NCI-H524 (cell line): ENCODE measurements at regions not wholly inside any gene's neighbourhood (a gene's known extent, or its start where the extent isn't known, plus 50 kb on each side); places are given as distances from the start of the nearest gene placed in this dataset.
"Not testable (repeated sequence)": the region's sequence is repeated elsewhere in the genome, so short reads cannot be mapped to it uniquely, and the experiment has no call there.

Source experiments
- DNase-seq, 2 experiments: peaks; one replicate each; lab custom pipeline; 2025; lab: John Stamatoyannopoulos, UW

DNA sequence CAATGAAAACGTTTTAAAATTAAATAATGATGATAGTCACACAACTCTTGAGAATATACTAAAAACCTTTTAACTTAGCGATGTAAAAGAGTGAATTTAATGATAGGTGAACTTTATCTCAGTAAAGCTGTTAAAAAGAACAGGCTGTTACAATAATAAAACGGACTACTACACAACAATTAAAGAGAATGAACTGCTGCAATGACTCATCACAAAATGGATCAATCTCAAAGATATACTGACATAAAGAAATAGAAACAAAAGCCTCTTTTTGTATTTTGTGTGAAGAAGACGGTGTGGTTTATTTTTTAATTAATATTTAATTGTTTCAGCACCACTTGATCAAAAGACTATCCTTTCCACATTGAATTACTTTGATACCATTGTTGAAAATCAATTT, 352.4 kb upstream of the GJE1 start:
- no peak for DNase-seq

DNA sequence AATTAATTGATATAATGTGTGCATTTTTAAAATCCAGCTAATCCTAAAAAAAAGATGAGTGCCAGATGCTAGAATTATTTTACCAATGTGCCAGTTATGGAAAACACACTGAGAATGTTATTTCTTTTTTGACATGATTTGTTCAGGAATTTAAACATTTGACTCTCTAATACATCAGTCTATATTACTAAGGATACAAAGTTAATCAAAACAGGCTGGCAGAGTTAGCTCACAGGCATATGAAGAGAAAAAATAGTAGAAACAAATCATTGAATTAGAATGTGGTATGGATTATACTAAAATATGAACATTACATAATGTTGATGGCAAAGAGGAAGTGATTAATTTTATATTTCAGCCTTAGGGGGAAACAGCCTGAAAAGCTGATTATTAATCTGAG, 368.3 kb upstream of the GJE1 start:
- no peak for DNase-seq

DNA sequence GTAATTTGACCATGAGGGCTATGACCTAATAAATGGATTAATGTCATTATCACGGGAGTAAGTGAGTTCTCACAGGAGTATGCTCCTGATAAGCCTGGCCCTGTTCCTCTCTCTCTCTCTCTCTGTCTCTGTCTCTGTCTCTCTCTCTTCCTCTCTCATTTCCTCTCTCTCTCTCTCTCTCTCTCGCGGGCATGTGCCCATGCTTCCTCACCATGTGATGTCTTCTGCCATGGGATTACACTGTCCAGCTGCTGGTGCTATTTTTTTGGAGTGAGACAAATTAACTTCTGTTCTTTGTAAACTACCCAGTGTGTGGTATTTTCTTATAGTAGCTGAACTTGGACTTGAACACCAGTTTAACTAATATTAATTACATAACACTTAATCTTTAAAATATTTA, 374.3 kb upstream of the GJE1 start:
- no peak for DNase-seq

DNA sequence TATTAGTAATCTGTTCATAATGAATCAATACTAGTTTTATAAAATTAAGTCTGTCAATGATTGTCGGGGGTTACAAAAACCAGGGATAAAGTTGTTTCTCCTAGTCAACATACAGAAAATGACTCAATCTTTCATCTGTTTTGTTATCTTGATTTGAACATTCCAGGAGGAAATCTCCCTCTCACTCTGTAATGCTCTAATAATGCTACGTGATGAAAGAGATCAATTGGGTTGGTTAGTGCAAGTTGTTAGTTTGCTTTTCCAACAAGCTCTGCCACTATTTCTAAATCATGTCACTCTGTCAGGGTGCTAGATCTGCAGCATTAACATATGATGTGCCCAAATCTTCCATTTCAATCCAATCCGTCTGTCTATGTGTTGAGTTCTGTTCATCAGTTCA, 379.5 kb upstream of the GJE1 start:
- no peak for DNase-seq

DNA sequence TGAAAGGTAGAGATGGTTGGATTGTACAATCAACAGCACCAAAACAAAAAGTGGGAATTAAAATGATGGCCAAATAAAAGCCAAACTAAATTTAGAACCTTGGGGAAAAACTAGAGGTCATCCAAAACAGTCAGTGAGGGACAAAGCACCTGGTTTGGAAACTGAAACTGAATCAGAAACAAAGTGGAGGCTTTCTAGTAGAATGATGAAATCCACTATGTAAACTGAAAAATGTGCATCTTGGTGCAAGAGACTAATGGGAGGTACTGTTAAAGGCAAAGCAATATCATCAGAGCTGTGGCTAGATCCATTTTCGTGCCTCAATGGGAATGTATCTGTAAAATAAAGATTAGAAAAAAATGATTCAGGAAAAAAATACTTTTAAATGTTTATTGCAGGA, 380.0 kb upstream of the GJE1 start:
- DNase-seq = no peak

DNA sequence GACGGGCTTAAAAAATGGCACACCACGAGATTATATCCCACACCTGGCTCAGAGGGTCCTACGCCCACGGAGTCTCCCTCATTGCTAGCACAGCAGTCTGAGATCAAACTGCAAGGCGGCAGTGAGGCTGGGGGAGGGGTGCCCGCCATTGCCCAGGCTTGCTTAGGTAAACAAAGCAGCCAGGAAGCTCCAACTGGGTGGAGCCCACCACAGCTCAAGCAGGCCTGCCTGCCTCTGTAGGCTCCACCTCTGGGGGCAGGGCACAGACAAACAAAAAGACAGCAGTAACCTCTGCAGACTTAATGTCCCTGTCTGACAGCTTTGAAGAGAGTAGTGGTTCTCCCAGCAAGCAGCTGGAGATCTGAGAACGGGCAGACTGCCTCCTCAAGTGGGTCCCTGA, 386.4 kb upstream of the GJE1 start:
- DNase-seq = not testable (repeated sequence)

DNA sequence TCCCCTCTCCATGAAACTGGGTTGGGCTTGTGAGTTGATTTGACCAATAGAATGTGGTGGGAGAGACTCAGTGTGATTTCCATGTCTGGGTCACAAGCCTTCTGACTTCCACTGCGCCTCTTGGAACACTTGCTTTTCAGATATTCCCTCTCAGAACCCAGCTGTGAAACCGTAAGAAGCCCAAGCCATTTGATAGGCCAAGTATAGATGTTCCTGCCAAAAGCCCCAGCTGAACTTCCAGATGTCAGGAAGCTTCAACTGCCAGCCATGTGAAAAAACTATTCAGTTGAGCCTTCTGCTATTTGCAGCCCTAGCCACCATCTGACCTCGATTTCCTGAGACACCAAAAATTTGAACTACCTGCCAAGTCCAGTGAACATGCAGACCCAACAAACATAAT, 387.8 kb upstream of the GJE1 start:
- DNase-seq = no peak

DNA sequence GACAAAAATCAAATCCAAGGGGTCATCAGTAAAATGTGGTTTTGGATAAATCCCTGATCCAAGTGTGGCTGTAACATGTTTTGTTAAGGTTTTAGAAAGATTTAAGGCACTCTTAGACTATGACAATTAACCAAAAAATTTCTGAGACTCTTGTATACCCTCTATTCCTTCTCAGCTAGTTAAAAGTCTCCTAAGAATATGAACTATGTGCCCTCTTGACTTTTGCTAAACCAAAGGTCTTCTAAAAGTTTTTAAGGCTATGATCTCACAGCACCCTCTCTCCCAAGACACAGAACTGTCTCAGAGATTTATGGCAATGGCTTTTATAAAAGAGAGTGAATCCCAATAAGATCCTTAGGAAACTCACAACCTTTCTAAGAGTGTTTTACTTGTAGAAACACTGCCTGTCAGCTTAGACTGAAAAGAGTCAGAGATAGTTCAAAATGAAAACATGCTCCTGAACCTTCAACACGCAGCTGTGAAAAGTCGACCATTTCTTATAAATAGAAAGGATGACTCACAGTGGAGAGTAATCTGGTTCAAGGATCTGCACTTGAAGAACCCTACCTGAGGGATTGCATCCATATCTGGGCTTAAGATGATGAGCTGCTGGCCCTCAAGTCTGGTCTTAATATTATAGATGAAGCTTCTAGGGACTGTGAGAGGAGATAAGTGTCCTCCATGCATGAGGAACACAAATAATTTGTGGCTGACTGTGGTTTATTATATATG, 388.4 kb upstream of the GJE1 start:
- DNase-seq = no peak

DNA sequence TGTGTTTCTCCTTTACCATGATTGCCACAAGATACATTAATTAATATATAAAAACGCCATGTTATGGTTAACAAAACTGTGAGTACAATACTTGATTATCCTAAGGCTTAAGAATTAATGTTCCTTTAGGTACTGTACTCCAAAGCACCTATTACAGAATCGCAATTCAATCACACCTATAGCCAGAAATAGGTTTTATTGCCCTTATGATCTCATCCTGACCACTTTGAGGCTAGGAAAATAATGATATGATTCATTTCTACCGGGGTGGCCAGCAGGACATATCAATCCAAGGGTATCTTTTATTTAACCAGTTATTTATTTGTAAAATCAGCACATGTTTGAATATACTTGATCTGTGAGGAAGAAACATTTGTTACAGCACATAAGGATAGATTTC, 396.6 kb upstream of the GJE1 start:
- no peak for DNase-seq

DNA sequence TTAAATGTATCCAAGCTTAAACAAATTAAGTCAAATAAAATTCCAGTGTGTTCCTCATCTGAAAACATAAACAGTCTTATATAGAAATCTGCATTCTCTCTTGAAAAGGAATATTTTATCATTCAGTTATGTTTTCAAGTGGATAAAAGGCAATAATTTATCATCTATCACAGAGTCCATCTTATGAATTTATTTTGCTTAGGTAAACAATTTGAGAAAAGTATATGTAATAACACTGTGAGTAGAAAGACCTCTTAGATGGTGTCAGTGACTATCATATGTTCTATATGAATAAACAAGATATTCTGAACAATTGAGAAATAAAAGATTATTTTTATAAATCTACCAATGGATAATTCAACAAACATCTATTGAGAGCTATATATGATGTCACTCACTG, 397.6 kb upstream of the GJE1 start:
- no peak for DNase-seq

DNA sequence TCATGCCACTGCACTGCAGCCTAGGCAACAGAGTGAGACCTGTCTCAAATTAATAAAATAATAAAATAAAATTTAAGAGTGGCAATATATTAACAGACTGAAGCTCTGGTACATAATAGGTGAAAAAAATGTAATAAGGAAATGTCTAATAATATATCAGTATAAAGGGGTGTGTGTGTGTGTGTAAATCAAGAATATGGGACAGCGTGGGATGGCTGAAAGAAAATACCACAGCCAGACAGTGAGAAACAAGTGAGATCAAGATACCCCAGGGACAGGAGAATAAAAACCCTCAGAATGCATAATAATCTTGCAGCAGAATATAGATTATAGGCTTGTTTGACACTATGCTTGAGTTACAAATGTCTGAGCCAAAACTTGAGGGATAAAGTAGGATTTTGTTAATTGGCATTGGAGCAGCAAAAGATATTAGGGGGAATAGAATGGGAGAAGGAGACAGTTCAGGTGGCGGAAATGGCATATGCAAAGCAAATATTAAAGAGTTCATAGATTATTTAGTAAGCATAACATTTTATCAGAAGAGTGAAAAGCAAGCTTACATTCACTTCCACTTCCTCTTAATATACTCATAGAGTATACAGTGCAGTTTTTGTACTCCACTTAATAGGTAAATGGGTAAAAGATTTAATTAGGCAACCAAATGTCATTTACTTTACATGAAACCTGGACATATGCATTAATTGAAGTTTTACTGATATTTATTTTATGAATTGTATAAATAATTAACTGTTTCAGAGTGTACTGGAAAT, 398.5 kb upstream of the GJE1 start:
- no peak for DNase-seq

DNA sequence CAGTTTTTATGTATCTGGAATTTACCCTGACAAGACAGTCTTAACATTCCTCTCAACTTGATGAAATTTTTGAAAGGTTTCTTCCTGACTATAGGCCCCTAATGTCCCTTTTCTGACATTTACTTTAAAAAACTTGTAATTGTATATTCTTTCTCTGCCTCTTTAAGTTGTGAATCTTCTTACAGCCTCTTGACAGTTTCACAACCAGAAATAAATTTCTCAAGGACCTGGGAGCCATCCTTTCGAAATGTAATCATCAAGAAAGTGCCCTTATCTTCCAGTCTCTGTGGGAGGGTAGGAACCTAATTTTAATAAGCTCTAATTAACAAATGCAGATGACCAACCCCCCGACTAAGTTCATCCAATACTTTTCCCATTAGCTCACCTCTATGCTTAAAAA, 403.6 kb upstream of the GJE1 start:
- no peak for DNase-seq

DNA sequence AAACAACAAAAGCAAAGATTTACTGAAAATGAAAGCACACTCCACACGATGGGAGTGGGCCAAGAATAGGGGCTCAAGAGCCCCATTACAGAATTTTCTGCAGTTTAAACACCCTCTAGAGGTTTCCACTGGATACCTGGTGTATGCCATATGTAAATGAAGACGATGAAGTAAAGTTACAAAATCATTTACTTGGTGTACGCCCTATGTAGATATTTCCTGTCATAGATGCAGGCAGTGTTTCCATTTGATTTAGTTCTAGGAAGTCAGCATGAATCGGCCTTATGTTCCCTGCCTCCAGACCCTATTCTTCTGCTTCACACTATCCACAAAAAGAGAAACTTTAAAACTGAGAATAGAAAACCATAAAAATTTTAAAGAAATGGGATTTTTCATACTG, 404.4 kb upstream of the GJE1 start:
- no peak for DNase-seq

DNA sequence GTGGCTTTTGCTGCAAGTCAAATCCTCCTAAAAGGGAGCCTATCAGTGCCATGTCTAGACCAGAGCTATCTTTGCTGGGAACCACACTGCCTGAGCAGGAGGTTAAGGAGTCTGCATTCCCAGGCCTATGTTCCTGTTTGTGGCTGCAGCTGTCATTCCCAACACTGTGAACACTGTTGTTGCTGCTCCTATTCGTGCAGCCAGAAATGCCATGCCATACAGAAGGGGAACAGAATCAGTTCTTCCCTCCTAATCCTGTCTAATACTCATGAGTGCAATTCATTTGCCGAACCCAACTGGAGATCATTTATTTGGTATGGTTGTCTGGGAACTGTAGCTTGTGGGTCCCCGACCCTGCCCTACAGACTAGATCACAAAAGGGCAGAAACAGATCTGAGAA, 406.5 kb upstream of the GJE1 start:
- peak in 1 of 2 experiments; percentile 61 for DNase-seq

DNA sequence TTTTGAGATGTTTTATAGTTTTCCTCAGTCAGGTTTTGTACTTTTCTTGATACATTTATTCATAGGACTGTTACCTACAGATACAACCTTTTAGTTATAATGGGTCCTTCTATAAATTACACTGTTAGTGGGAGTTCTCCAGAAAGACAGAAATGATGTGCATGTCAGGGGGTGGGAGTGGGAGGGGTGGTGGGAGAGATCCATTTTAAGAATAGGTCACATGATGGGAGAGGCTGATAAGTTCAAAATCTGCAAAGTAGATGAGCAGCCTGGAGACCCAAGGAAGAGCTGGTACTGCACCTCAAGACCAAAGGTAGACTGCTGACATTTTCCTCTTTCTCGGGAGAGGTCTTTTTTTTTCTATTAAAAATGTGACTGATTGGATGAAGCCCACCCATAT, 408.0 kb upstream of the GJE1 start:
- no peak for DNase-seq

DNA sequence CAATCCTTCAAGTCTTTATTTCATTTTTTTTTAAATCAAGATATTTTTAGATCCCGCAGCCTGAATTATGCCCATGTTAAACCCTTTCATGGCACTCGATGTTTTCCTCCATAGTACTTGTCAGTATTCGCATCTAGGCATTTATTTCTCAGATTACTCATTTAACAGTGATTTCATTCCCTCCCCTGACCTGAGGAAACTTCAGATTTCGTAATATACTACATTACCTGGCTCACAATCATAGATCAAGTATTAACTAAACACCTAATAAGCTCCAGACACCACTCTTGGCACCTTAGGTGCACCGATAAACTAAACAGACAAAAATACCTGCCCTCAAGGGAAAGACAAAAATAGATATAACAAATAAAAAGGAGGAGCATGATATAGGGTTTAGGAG, 413.2 kb upstream of the GJE1 start:
- no peak for DNase-seq

DNA sequence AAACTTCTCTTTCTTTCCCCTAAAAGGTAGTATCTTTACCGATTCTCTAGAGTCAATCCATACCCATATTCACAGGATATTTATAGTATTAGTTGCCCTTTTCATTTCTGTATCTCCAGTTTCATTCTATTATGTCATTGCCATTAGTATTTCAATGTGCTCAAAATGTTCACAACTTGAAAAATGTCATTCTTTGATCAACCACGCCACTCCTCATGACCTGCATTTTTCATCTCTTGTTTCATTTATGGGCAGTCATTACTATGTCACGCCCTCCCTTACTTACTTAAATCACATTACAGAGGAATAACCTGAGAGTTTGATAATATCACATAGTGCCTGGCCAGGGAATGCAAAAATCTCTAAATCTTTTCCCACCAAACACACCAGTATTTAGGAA, 427.3 kb upstream of the GJE1 start:
- no peak for DNase-seq

DNA sequence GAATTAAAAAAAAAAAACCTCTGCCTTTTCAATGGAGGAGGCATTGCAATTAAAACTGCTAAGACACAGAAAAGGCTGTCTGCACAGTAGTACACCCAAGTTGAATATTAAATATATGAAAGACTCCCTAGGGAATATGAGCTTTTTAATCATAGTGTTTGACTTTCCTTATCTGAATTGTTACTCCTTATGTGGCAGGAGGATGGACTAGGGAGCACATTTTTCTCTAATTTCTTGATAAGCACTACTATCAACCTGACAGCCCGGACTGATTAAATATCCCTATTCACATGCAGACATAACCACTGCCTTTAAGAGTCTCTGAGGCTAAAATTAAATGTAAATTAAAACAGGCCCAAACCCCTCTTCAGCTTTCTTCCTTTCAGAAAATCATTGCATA, 428.6 kb upstream of the GJE1 start:
- no peak for DNase-seq

DNA sequence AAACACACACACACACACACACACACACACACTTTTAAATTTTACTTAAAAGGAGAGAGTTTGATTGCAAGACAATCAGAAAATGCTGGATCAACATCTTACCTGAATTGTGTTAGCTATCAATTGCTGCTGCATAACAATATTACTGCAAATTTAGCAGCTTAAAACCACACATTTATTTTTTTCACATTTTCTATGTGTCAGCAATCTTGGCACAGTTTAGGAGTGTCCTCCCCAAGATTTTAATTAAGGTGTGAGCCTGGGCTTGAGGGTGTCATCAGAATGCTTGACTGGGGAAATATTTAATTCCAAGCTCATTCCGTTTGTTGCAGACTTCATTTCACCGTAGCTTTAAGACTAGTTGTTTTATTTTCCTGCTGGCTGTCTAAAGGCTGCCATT, 431.0 kb upstream of the GJE1 start:
- DNase-seq = no peak

DNA sequence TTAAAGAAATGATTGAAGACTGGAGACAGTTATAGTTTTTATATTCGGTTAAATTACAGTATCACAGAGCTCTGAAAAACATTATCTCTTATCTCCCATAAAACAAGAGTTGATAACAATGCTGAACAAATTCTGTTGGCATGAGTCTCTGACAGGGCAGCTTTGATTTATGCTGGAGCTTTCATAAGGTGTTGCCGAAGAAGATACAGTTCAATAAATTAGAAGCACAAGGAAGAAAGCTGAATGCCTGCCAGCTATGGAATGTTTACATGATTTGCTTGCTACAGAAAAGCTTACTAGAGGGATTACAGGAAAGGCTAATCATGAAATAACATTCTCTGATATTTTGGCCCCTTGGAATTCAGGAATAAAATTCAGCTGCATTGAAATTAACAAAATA, 431.9 kb upstream of the GJE1 start:
- DNase-seq = no peak

DNA sequence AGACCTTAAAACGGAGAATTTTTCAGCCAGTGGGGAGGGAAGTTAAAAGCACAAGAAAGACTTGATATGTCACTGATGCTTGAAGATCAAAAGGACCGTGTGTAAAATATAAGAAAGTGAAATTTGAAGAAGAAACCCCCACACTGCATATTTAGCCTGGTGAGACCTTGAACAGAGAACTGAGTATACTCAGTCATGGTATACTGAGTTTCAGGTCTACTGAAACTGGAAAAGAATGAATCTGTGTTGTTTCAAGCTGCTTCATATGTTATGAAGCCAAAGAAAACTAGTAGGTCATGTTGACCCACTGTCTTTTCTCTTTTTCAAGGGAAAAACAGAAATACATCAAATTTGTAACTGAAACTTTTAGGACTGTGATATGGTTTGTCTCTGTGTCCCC, 443.8 kb upstream of the GJE1 start:
- no peak for DNase-seq

DNA sequence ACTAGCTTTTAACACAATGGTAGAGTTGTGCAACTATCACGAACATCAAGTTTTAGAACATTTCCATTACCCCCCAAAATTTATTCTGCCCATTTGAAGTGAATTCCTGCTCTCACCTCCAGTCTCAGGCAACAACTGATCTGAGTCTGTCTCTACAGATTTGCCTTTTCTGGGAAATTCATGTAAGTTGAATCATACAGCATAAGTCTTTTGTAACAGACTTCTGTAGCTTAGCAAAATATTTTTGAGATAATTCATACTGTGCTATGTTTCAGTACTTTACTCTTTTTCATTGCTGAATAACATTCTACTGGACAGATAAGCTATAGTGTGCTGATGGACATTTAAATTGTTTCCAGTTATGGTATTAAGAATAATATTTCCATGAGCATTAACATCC, 447.3 kb upstream of the GJE1 start:
- DNase-seq = no peak

DNA sequence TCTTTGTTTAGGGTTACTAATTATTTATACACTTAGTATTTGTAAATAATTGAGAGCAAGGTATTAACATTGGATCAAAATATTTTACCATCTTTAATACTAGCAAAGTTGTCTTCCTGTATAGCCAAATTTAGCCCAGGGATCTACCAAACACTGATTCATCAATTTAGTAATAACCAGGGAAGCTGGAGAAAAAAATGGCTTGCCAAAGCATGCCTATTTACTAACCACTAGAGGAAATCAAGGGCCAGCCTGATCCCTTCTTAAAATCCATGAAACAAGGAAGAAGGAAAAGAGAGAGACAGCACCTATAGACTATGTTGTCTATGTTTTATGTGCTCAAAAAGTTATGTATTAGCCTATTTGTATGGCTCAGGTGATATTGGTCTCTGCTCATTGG, 450.3 kb upstream of the GJE1 start:
- no peak for DNase-seq
